ENCODE measurements at regions not wholly inside any gene's neighbourhood (a gene's known extent, or its start where the extent isn't known, plus 50 kb on each side); places are given as distances from the start of the nearest gene placed in this dataset.

DNA sequence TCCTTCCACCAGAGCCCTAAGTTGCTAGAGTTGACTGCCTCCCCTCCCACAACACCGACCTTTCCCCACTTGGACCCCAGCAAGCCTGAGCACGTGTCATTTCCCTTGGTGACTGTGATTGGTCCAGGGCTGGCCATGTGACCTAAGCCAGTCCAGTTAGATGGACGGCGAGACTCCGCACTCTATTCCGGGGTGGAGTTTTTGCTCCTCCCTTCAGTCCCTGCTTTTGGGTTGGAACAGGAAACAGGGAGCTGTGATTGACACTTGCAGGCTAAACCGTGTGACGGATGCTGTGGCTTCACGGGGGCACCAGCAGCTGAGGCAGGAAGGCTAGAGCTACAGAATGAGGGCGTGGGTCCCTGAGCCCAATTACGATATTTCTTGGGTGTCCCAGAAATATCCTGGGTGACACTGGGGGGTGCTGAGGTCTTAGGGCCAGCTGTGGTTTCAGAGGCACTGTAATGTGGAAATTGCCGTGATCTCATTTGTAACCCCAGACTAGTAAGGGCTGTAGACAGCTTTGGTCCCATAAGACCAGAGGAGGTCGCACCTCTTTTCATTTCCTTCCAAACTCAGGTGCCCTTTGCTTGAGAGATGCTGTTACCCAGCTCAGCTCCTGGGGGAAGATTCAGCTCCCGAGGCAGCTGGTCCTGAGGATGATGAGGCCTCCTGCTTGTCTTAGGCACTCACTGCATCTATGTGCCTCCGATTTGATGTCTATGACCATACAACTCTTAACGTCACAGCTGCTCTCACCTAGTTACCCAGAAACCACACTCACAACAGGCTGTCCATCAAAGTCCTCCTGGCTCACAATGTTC lies 102.7 kb upstream of the NPTX2 start:
- no peak for DNase-seq

DNA sequence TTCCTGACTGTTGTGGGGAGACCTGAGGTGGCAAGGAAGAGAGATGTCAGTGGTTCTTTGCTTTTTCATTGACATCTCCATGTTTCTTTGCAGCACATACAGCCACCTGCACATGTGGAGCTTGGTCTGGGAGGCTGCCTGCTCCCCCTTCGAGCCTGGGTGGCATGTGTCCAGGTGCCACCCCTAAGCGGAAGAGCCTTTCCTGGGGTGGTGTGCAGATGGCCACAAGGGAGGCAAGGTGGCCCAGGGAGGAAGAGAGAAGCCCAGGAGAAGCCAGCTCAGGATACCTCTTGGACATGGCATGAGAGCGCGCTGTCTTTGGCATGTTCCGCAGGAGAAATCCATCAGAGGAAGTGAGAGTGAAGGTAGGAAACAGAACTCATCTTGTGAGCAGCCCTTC lies 105.9 kb upstream of the NPTX2 start:
- no peak for DNase-seq

DNA sequence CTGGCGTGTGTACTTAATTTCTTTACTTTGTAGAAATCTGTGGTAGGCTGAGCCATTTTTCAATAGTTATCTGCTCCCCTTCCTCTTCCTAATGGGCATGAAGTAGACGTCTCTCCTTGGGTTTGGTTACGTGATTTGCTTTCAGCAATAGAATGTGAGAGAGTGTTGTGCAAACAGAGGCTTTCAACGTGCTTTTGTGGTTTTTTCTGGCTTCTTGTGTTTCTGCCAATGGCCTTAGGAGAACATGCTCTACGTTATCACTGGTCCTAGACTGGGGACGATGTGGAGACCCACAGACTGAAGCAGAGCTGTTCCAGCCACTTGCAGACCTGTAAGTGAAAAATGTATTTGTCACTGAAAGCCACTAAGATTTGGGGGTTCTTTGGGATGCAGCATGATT lies 107.2 kb upstream of the NPTX2 start:
- no peak for DNase-seq

DNA sequence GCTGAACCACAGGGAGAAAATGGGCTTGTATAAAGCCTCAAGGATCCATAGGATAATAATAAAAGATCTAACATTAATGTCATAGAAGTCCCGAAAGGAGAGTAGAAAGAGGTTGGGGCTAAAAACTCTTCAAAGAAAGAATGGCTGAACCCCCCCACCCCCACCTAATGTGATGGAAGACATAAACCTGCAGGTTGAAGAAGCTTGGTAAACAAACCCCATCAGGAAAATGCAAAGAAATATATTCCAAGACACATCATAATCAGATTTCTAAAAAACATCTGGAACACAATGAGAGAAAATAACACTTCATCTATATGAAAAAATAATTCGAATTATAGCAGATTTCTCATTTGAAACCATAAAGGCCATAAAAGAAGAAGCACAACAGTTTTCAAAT lies 105.6 kb upstream of the BAIAP2L1 start:
- no peak for DNase-seq

DNA sequence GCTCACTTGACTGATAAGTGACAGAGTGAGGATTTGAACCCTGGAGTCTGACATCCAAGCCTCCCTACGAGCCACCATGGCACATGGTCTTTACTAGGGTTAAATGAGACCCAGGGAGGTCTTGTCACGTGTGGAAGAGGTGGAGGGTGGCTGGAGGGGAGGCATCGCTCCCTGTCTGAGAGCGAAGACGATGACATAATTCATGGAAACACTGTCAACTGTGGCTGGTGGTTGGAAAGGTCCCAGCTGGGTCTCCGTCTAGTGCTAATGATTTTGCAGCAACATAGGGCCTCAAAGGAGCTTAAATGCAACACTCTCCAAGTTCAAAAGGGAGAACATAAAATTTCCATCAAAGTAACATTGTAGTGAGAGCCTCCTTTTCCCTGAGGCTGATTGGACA lies 99.9 kb upstream of the BAIAP2L1 start:
- DNase-seq, result peak; percentile 34

DNA sequence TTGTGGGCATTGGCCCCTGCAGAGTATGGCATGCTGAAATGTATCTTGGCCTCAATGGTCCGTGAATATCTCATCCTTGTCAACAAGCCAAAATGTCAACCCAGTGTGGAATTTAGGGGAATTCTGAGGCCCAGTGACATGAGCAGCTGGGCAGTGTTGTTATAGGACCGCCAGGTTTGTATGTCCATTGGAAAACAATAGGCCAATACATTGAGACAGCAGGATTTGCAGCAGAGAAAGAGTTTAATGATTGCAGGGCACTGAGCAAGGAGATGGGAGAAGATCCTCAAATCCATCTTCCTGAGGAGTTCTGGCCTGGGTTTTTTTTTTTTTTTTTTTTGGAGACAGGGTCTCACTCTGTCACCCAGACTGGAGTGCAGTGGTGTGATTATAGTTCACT lies 95.7 kb upstream of the BAIAP2L1 start:
- DNase-seq, result no peak

DNA sequence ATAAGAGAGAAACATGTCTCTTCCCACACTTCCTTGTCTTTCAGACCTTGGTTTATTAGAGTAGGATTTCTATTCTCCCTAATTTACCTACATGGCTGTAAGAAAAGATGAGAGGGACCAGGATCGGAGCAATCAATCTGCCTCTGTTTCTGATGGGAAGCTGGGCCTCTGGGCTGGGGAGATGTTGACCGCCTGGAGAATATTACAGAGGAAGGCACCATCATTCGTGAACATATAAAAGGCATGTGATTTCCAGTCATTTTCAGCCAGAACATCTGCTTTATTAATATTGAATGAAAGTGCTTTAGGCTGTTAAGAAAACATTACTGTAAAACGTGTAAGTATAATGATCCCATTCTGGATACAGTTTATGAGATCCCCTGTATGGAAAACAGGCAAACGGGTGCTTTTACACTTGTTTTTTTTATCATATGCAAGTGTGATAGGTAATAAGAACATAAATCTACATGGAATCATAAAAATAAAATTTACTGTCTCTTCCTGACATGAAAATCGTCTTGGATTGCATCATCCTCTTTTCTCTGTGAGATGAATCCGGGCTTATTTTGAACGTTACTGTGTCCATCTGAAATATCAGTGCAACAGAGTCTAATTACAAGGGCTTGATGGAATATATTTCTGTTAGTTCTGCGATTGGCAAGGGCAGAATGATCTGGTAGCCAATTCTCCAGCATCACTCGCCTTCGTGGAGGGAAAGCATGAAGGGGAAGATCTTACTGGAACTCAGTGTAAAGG lies 94.5 kb upstream of the BAIAP2L1 start:
- DNase-seq, result no peak

DNA sequence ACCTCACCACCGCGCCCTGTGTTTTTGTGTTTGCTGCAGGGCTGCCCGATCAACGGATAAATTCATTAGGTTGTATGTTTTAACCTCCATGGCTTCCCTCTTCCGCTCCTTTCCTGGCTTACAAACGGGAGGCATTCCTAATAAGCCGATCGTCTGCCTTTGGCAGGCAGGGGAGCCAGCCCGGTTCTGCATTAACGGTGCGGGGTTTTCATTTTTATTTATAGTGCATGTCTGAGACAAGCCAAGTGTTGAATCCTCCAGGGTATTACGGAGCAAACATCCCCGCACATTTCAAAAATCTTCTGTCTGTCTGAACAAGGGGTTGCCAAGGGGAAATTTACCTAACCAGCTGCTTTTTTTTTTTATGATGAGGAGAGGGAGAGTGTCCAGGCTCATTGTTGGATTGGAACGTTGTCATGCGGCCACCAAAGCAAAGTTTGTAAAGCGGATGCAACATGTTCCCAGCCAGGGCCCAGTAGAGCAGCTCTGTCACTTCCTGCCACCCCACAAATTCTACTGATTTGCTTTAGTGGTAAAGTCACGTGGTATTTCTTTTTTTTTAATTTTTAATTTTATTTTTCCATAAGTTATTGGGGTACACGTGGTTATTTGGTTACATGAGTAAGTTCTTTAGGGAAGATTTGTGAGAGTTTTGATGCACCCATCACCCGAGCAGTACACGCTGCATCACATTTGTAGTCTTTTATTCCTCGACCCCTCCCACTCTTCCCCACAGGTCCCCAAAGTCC lies 92.3 kb upstream of the BAIAP2L1 start:
- DNase-seq, result no peak

DNA sequence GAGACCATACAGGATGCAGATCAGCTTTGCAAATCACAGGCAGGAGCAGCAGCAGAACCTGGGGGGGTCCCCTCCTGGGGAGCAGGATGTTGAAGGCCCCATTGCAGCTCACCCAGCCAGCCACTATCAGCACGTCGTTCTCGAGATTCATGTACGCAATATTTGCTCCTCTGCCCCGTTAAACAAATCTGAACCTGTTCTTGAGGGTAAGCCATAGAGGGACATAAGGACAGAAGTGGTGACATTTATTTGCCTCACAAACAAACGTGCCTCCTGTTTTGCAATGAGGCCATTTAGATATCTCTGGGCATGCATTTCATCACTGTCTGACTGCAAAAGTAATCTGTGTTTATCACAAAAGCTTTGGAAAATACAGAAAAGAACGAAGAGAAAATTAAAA lies 87.3 kb upstream of the BAIAP2L1 start:
- no peak for DNase-seq

DNA sequence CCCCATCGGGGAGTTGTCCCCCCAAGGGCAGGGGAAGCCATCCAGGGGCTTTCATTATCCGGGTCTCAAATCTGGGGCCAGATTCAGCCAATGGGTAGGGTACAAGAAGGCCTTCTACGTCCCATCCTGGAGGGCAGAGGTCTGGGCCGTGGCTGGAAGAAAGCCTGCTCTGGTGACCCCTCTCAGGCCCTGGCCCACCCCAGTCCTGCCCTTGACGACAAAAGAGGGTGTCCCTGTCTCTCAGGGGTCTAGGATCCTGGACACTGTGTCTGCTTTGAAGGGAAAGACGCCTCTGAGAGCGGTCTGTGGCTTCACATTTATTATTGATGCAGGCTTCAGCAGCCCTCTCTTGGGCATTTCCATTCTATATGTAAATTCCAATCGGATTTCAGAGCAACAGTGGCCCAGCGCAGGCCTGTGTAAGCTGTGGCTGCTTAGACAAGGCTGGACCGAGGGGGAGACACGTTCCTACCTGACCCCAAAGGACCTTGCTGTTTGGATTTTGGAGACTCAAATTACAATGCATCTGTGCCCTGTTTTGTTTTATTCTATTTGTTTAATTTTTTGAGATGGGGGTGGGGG lies 83.2 kb upstream of the BAIAP2L1 start:
- DNase-seq, result no peak

DNA sequence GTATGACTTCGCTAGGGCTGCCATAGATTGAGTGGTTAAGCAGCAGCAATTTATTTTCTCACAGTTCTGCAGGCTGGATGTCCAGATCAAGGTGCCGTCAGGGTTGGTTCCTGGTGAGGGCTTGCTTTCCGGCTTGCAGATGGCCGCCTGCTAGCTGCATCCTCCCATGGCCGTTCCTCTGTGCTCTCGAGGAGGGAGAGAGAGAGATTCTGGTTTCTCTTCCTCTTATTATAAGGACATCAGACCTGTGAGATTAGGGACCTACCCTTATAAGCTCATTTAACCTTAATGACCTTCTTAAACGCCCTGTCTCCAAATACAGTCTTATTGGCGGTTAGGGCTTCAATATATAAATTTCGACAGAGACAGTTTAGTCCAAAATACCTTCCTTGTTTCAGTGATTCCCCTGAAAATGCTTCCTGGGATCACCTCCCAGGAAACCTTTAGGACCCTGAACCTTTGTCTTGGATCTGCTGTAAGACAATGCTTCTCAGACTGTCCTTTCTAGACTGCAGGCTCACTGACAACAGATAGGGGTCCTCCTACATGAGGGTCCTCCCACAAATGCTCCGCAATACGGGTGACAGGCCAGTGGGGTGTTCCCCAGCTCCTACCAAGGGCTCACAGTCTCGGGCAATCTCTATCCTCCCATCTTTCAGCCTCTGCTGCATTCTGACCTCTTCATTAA lies 82.5 kb upstream of the BAIAP2L1 start:
- DNase-seq, result no peak

DNA sequence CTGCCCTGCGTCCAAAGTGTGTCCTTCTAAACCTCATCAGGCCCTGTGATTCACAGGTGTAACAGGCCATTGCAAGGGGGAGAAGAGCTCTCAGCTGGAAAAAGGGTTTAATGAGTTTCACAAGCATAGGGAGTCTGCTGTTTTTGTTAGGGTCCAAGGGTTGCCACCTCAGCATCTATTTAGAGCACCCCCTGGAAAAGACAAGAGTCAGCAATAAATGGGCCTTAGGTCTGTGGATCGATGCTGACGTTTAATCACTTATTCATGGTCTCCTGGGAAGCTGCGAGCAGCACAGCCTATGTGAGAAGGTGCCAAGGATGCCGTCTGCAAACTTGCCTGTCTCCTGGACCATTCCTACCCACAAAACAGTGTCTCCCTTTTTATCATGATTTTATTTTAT lies 78.4 kb upstream of the BAIAP2L1 start:
- no peak for DNase-seq

DNA sequence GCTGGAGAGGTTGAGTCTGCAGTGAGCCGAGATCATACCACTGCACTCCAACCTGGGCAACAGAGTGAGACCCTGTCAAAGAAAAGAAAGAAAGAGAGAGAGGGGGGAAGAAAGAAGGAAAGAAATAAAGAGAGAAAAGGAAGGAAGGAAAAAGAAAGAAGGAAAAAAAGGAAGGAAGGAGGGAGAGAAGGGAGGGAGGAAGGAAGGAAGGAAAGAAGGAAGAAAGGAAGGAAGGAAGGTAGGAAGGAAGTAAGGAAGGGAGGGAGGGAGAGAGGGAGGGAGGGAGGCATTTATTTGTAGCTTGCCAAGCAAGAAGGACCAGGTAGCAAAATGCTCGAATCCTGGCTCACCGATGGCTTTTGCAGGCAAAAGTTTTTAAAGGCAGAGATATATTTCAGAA lies 74.5 kb upstream of the BAIAP2L1 start:
- no peak for DNase-seq

DNA sequence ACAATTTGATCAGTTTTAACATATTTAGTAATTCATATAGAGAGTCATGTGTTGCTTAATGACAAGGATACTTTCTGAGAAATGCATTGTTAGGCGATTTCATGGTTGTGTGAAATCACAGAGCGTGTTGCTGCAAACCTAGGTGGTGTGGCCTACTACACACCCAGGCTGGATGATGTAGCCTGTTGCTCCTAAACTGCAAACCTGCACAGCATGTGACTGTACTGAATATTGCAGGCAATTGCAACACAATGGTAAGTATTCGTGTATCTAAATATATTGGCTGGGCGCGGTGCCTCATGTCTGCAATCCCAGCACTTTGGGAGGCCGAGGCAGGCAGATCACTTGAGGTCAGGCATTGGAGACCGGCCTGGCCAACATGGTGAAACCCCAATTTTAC lies 73.7 kb upstream of the BAIAP2L1 start:
- no peak for DNase-seq

DNA sequence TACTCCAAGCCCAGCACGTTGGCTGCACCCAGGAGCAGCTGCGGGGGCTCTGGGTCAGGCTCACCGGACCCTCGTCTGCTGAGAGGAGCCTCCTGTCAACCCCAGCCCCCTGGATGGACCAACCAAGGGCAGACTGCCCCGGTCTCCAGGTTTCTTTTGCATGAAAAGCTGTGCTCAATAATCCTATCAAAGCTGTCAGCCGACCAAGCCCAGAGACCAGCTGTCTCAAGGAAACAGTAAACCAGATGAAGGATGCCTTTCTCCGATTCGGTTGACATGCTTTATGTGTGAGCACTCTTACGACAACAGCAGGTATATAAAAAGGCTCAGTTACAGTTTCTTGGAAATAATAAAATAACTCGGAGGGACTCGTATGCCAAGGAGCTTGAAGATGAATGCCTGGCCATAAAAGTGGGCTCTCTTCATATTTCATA lies 71.6 kb upstream of the BAIAP2L1 start:
- DNase-seq, result peak; percentile 62

DNA sequence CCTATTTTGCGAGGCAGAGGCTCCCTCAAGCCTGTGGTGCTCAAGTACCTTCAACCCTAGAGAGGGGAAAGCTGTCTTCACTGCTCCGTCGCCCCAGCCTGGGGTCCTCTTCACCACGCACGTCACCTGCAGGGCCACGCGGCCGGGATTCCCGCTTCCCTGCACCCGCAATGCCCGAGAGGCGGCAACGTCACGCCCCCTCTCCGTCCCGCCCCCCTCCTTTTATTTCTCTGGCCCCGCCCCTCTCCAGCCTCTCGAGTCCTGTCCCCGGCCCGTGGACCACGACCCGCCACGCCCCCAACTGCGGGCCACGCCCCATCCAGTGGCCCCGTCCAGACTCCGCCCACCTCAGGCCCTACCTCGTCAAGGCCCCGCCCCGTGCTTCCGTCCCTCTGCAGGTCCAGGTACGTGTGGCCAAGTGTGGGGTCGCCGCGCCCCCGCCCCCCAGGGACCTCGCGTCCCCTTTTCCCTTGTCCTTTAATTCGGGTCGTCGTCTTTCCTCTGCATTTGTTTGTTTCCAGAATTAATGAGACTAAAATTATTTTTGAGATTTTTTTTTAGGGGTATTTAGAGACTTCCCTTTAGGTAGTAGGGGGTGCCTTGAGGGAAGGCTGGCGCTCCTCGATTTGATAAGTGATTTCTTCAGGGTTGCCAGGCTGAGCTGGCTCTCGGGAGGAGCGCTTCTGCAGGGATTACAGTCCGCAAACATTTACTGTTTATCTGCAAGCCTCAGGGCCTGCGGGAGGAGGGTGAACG lies 69.8 kb upstream of the BAIAP2L1 start:
- DNase-seq, result peak; percentile 48

DNA sequence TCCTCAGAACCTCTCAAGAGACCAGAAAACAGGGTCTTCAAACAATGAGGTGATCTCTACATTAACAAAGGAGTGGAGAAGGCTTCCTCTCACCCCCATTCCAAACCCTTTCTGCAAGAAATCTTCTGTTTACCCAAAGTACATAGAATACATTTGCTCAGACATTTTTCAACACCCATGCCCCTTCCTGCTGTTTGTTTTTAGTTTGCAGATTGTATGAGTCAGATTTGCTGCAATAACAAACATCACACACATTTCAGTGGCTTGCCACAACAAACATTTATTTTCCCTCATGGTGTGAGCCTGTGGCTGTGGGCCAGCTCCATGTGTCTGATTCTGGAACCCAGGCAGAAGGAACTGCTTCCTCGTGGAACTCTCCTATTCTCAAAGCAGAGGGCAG lies 68.2 kb upstream of the BAIAP2L1 start:
- no peak for DNase-seq

DNA sequence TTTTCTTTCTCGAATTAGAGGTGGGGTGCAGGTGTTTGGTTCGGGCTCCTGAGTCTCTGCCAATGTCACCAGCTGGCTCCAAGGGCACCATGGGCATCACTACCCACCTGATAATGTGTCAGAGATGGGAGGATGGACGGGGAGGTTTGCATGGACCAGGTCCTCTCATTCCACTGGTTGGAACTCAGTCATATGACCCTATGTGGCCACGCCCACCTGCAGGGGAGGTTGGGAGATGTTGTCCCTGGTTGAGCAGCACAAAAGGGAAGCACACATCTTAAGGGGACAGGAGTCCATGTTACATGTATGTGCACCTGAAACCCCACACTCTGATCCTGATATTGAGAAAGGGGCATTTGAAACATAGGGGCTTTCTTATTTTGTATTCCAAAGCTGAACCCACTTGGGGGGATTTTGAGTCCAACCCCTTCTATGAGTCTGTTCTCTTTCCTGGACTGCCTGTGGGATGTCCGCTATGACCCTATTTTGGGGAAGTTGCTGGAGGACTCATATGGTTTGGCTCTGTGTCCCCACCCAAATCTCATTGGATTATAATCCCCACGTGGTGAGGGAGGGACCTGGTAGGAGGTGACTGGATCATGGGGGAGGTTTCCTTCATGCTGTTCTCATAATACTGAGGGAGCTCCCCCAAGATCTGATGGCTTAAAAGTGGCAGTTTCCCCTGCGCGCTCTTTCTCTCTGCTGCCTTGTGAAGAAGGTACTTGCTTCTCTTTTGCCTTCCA lies 66.9 kb upstream of the BAIAP2L1 start:
- no peak for DNase-seq

DNA sequence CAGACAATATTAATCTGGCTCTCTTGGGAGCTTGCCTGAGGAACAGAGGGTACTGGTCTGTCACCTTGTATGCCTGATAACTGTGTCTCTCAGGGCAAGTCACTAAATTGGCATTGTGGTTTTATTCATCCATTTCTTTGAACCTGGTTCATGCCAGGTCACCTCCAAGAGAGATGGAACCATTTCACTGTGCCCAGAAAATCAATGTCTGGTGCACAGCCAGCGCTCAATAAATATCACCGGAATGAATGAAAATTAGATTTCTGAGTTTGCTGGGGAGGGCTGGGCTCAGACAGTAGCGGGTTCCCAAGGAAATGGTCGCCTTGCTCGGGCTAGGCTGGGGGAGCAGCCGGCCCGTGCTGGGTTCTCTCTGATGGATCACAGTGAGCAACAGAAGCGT lies 64.1 kb upstream of the BAIAP2L1 start:
- DNase-seq, result no peak

DNA sequence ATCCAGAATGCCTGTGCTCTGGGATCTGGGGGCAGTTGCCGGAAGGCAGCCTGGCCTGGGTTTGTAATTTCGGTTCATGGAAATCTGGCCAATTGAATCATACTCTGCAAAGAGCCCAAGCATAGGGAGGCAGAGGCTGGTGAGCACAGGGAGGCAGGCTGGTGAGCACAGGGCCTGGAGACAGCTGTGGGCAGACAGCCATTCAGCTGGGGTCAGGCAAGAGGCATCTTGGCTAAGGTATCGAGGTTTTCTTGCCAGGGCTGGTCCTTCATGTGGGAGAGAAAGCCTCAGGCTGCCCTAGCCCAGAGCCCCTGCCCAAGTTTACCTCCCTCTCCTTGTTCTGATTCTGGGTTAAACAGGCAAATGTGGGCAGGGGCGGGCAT lies 63.7 kb upstream of the BAIAP2L1 start:
- DNase-seq, result no peak

Data from left kidney (tissue), 1 donor.